ENCODE measurements at regions not wholly inside any gene's neighbourhood (a gene's known extent, or its start where the extent isn't known, plus 50 kb on each side); places are given as distances from the start of the nearest gene placed in this dataset.

GRCh38 chr1:57494530-57495079 lies 70.7 kb upstream of the DAB1 start:
- Histone ChIP-seq H3K27me3 (ENCODE audit: control insufficient read depth in 2 of 2, insufficient read depth in 2 of 2, low read length in 2 of 2) (no peaks in the 10 kb centered on the region), H3K9ac (ENCODE audit: insufficient read depth in 1 of 2, low read depth in 2 of 2, low read length in 2 of 2) (no peak overlapping the region), H3K36me3 (ENCODE audit: control insufficient read depth, insufficient read depth, low read length) (no peaks in the 10 kb centered on the region), H2AFZ (ENCODE audit: low read depth, low read length) (no peak overlapping the region), H3K79me2 (ENCODE audit: control insufficient read depth, insufficient read depth, low read length) (no peaks in the 10 kb centered on the region), H4K20me1 (replicated peaks; ENCODE audit: control insufficient read depth, insufficient read depth, low read length) (no peaks in the 10 kb centered on the region), H3K27ac (ENCODE audit: extremely low read depth, low read depth, low read length) (no peak overlapping the region), H3K4me1 (replicated peaks in 1 of 2; ENCODE audit: control insufficient read depth in 2 of 2, insufficient read depth in 2 of 2, low read length in 2 of 2) (no peaks in the 10 kb centered on the region), H3K4me3 (no peak overlapping the region), H3K9me3 (replicated peaks; ENCODE audit: control insufficient read depth, insufficient read depth, low read depth, low read length) (no peaks in the 10 kb centered on the region), H3K9me1 (ENCODE audit: control insufficient read depth, insufficient read depth, low read length) (no peaks in the 10 kb centered on the region), H3K4me2 (ENCODE audit: insufficient read depth, low read length) (no peak overlapping the region)
- ATAC-seq (no peak), FAIRE-seq (no peak), DNase-seq (ENCODE audit: extremely low read depth in 1 of 4, low spot score in 3 of 4) (no peak)
- ChIA-PET CTCF (ENCODE audit: low intra/inter-chr PET ratio) (no interaction called here), POLR2A (no interaction called here)
- intact Hi-C loops (cut with micrococcal nuclease), result no loop called here
- 0% methylated on average over 6 of the region's 6 CpGs for WGBS (ENCODE audit: insufficient coverage, low coverage, missing lambda C conversion rate)
- no TSS peak for BruUV-seq (replicated peaks)
- no peak for TF ChIP-seq MAFG (tag; conservative IDR thresholded peaks at IDR 0.05)
- TF ChIP-seq HNRNPUL1 (IDR thresholded peaks at IDR 0.05; ENCODE audit: low read length), result no peak
- no peak for TF ChIP-seq NFIC (IDR thresholded peaks at IDR 0.05)
- TF ChIP-seq PPARD (CRISPR knock-in tag; IDR thresholded peaks at IDR 0.05), result no peak
- no peak for TF ChIP-seq POLR3G (IDR thresholded peaks at IDR 0.05; ENCODE audit: extremely low read depth, insufficient read length, insufficient replicate concordance)
- no peak for TF ChIP-seq ZNF780A (CRISPR knock-in tag; IDR thresholded peaks at IDR 0.05)
- no peak for TF ChIP-seq NELFE (IDR thresholded peaks at IDR 0.05; ENCODE audit: insufficient read depth, insufficient read length)
- no peak for TF ChIP-seq DDX20 (tag; IDR thresholded peaks at IDR 0.05; ENCODE audit: low read depth)
- TF ChIP-seq MEF2D (tag; conservative IDR thresholded peaks at IDR 0.05; ENCODE audit: low read depth), result no peak
- TF ChIP-seq, protein P1, sequence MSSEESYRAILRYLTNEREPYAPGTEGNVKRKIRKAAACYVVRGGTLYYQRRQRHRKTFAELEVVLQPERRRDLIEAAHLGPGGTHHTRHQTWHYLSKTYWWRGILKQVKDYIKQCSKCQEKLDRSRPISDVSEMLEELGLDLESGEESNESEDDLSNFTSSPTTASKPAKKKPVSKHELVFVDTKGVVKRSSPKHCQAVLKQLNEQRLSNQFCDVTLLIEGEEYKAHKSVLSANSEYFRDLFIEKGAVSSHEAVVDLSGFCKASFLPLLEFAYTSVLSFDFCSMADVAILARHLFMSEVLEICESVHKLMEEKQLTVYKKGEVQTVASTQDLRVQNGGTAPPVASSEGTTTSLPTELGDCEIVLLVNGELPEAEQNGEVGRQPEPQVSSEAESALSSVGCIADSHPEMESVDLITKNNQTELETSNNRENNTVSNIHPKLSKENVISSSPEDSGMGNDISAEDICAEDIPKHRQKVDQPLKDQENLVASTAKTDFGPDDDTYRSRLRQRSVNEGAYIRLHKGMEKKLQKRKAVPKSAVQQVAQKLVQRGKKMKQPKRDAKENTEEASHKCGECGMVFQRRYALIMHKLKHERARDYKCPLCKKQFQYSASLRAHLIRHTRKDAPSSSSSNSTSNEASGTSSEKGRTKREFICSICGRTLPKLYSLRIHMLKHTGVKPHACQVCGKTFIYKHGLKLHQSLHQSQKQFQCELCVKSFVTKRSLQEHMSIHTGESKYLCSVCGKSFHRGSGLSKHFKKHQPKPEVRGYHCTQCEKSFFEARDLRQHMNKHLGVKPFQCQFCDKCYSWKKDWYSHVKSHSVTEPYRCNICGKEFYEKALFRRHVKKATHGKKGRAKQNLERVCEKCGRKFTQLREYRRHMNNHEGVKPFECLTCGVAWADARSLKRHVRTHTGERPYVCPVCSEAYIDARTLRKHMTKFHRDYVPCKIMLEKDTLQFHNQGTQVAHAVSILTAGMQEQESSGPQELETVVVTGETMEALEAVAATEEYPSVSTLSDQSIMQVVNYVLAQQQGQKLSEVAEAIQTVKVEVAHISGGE (CRISPR knock-in tag; IDR thresholded peaks at IDR 0.05), result no peak
- in situ Hi-C loops (cut with MboI), result no loop called here

Data from K562 (cell line).